ENCODE measurements at regions not wholly inside any gene's neighbourhood (a gene's known extent, or its start where the extent isn't known, plus 50 kb on each side); places are given as distances from the start of the nearest gene placed in this dataset.

DNA sequence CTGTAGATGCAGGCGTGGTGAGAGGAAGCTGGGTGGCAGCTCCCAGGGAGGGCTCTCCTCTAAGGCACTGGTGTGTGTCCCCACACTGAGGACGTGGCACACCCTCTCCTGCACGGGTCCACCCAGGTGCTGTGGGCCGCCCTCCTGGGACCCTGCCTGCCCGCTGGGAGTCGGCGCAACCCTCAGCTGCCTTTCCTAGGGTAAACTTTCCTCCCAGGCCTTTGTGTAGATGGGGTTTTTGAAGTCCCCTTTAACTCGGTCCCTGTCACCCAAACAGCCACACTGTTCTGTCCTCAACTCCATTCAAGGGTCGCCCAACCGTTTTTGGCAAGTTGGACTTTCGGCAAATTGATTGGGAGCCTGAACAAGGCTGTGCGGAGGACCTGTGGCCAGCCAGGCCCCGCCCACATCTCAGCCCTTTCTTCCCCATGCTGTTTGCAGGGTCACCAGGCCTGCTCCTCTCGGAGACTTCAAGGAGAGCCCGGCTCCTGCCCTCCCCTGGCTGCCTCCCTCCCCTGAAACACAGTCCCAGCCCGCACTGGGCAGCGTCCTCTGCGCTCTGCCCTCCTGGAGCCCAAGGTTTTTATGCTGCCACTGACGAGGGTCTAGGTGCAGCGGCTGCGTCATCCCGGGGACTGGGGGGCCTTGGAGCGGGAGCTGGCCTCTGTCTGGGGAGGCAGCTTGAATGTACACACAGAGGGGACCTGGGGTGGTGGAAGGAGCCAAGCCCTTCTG, 1126.2 kb downstream of the BRD1 start (continued):
- TF ChIP-seq, protein P1, sequence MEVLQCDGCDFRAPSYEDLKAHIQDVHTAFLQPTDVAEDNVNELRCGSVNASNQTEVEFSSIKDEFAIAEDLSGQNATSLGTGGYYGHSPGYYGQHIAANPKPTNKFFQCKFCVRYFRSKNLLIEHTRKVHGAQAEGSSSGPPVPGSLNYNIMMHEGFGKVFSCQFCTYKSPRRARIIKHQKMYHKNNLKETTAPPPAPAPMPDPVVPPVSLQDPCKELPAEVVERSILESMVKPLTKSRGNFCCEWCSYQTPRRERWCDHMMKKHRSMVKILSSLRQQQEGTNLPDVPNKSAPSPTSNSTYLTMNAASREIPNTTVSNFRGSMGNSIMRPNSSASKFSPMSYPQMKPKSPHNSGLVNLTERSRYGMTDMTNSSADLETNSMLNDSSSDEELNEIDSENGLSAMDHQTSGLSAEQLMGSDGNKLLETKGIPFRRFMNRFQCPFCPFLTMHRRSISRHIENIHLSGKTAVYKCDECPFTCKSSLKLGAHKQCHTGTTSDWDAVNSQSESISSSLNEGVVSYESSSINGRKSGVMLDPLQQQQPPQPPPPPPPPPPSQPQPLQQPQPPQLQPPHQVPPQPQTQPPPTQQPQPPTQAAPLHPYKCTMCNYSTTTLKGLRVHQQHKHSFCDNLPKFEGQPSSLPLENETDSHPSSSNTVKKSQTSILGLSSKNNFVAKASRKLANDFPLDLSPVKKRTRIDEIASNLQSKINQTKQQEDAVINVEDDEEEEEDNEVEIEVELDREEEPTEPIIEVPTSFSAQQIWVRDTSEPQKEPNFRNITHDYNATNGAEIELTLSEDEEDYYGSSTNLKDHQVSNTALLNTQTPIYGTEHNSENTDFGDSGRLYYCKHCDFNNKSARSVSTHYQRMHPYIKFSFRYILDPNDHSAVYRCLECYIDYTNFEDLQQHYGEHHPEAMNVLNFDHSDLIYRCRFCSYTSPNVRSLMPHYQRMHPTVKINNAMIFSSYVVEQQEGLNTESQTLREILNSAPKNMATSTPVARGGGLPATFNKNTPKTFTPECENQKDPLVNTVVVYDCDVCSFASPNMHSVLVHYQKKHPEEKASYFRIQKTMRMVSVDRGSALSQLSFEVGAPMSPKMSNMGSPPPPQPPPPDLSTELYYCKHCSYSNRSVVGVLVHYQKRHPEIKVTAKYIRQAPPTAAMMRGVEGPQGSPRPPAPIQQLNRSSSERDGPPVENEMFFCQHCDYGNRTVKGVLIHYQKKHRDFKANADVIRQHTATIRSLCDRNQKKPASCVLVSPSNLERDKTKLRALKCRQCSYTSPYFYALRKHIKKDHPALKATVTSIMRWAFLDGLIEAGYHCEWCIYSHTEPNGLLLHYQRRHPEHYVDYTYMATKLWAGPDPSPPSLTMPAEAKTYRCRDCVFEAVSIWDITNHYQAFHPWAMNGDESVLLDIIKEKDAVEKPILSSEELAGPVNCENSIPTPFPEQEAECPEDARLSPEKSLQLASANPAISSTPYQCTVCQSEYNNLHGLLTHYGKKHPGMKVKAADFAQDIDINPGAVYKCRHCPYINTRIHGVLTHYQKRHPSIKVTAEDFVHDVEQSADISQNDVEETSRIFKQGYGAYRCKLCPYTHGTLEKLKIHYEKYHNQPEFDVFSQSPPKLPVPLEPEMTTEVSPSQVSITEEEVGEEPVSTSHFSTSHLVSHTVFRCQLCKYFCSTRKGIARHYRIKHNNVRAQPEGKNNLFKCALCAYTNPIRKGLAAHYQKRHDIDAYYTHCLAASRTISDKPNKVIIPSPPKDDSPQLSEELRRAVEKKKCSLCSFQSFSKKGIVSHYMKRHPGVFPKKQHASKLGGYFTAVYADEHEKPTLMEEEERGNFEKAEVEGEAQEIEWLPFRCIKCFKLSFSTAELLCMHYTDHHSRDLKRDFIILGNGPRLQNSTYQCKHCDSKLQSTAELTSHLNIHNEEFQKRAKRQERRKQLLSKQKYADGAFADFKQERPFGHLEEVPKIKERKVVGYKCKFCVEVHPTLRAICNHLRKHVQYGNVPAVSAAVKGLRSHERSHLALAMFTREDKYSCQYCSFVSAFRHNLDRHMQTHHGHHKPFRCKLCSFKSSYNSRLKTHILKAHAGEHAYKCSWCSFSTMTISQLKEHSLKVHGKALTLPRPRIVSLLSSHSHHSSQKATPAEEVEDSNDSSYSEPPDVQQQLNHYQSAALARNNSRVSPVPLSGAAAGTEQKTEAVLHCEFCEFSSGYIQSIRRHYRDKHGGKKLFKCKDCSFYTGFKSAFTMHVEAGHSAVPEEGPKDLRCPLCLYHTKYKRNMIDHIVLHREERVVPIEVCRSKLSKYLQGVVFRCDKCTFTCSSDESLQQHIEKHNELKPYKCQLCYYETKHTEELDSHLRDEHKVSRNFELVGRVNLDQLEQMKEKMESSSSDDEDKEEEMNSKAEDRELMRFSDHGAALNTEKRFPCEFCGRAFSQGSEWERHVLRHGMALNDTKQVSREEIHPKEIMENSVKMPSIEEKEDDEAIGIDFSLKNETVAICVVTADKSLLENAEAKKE (CRISPR knock-in tag; IDR thresholded peaks at IDR 0.05), result no peak

DNA sequence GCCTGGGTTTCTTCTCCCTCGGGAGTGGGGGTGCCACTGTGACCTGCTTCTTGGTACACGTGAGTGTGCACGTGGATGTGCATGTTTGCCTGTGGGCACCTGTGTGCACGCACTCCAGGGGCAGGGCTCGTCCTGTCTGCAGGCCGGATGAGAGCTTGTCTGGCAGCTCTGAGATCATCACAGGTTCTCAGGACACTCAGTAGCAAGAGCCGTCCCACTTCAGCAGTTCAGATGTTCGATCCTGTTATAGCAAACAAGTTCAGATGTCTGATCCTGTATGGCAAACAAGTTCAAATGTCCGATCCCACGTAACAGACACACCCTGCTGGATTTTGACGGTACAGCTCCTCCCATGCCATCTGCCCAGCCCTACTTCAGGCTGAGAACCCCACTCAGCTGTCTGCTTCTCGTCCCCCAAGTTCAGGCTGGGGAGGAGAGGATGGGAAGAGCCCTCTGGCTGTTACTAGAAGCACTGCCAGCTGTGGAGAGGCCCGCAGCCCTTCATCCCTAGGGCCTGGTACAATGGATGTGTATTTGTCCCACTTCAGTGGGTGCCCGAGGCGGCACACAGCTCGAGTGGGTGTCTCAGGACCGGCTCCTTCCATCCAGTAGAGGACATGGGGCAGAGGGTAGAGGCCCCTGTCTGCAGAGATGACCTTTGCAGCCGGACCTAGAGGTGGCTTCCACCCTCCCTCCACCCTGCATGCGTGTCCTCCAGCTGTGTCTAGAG, 1126.9 kb downstream of the BRD1 start:
- Mint-ChIP-seq H3K4me3 (no peak overlapping the region), H3K9me3 (no peaks in the 10 kb centered on the region; the same call in 2 of the 3 replicates), H3K4me1 (peaks cover 7% of the 10 kb centered on the region), H3K27me3 (ENCODE audit: insufficient read depth, low read depth, poor library complexity) (peaks cover 2% of the 10 kb centered on the region), H3K27ac (no peak overlapping the region), H3K36me3 (ENCODE audit: low read depth) (no peaks in the 10 kb centered on the region)
- Histone ChIP-seq H3K9me2 (ENCODE audit: insufficient read depth) (no peaks in the 10 kb centered on the region), H3F3A (replicated peaks; ENCODE audit: low read depth) (no peaks in the 10 kb centered on the region), H3K4me3 (no peak overlapping the region), H3K79me2 (replicated peaks; ENCODE audit: insufficient read depth) (no peaks in the 10 kb centered on the region), H3K4me2 (no peak overlapping the region), H4K20me1 (replicated peaks; ENCODE audit: insufficient read depth) (no peaks in the 10 kb centered on the region), H3K4me1 (ENCODE audit: insufficient read depth) (no peaks in the 10 kb centered on the region), H3K27ac (ENCODE audit: low read depth) (no peak overlapping the region), H2AFZ (no peak overlapping the region), H3K27me3 (ENCODE audit: insufficient read depth) (no peaks in the 10 kb centered on the region), H3K36me3 (ENCODE audit: insufficient read depth) (no peaks in the 10 kb centered on the region)
- ATAC-seq, result peak; percentile 49
- DNase-seq (ENCODE audit: low spot score), result no peak
- TF ChIP-seq POLR2AphosphoS5 (IDR thresholded peaks at IDR 0.05; ENCODE audit: low read depth) (no peak), EZH2 (IDR thresholded peaks at IDR 0.05; ENCODE audit: low read depth, unreplicated experiment) (no peak), CREB1 (CRISPR knock-in tag; IDR thresholded peaks at IDR 0.05; ENCODE audit: low read depth) (no peak), JUNB (IDR thresholded peaks at IDR 0.05; ENCODE audit: unreplicated experiment) (no peak), EZH2phosphoT487 (IDR thresholded peaks at IDR 0.05; ENCODE audit: unreplicated experiment) (no peak)
- TF ChIP-seq, protein P2, sequence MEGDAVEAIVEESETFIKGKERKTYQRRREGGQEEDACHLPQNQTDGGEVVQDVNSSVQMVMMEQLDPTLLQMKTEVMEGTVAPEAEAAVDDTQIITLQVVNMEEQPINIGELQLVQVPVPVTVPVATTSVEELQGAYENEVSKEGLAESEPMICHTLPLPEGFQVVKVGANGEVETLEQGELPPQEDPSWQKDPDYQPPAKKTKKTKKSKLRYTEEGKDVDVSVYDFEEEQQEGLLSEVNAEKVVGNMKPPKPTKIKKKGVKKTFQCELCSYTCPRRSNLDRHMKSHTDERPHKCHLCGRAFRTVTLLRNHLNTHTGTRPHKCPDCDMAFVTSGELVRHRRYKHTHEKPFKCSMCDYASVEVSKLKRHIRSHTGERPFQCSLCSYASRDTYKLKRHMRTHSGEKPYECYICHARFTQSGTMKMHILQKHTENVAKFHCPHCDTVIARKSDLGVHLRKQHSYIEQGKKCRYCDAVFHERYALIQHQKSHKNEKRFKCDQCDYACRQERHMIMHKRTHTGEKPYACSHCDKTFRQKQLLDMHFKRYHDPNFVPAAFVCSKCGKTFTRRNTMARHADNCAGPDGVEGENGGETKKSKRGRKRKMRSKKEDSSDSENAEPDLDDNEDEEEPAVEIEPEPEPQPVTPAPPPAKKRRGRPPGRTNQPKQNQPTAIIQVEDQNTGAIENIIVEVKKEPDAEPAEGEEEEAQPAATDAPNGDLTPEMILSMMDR (conservative IDR thresholded peaks at IDR 0.05; ENCODE audit: low read depth in 2 of 2), result no peak

All from GM23338 (cell line).